ENCODE measurements at regions not wholly inside any gene's neighbourhood (a gene's known extent, or its start where the extent isn't known, plus 50 kb on each side); places are given as distances from the start of the nearest gene placed in this dataset.
"Not testable (repeated sequence)": the region's sequence is repeated elsewhere in the genome, so short reads cannot be mapped to it uniquely, and the experiment has no call there.

GRCh38 chr9:38342532-38342931 lies 50.0 kb upstream of the ALDH1B1 start:
- DNase-seq (ENCODE audit: low read depth) = no peak

GRCh38 chr9:38342096-38342495 lies 50.4 kb upstream of the ALDH1B1 start:
- no peak for DNase-seq (ENCODE audit: low read depth)

- no peak for DNase-seq (ENCODE audit: low read depth)
Observed at GRCh38 chr9:38339496-38339895, 53.0 kb upstream of the ALDH1B1 start.

GRCh38 chr9:38339087-38339486 lies 53.4 kb upstream of the ALDH1B1 start:
- no peak for DNase-seq (ENCODE audit: low read depth)

GRCh38 chr9:38338342-38339018 lies 54.0 kb upstream of the ALDH1B1 start:
- DNase-seq (ENCODE audit: low read depth) = no peak

- DNase-seq (ENCODE audit: low read depth) = no peak
Observed at GRCh38 chr9:38337706-38338264, 54.7 kb upstream of the ALDH1B1 start.

GRCh38 chr9:38337181-38337580 lies 55.3 kb upstream of the ALDH1B1 start:
- DNase-seq (ENCODE audit: low read depth) = no peak

GRCh38 chr9:38336341-38336740 lies 56.2 kb upstream of the ALDH1B1 start:
- DNase-seq (ENCODE audit: low read depth) = no peak

- no peak for DNase-seq (ENCODE audit: low read depth)
Observed at GRCh38 chr9:38335686-38336085, 56.8 kb upstream of the ALDH1B1 start.

GRCh38 chr9:38334234-38334633 lies 58.3 kb upstream of the ALDH1B1 start:
- DNase-seq (ENCODE audit: low read depth) = no peak

- DNase-seq (ENCODE audit: low read depth) = no peak
Observed at GRCh38 chr9:38333047-38333446, 59.5 kb upstream of the ALDH1B1 start.

- no peak for DNase-seq (ENCODE audit: low read depth)
Observed at GRCh38 chr9:38332625-38333024, 59.9 kb upstream of the ALDH1B1 start.

GRCh38 chr9:38331141-38331540 lies 61.4 kb upstream of the ALDH1B1 start:
- no peak for DNase-seq (ENCODE audit: low read depth)

GRCh38 chr9:38329968-38330367 lies 62.5 kb upstream of the ALDH1B1 start:
- no peak for DNase-seq (ENCODE audit: low read depth)

GRCh38 chr9:38328765-38329164 lies 63.7 kb upstream of the ALDH1B1 start:
- DNase-seq (ENCODE audit: low read depth) = no peak

GRCh38 chr9:38326122-38326521 lies 66.4 kb upstream of the ALDH1B1 start:
- DNase-seq (ENCODE audit: low read depth) = no peak

- not testable (repeated sequence) for DNase-seq (ENCODE audit: low read depth)
Observed at GRCh38 chr9:38324213-38324612, 68.3 kb upstream of the ALDH1B1 start.

GRCh38 chr9:38322937-38323336 lies 69.6 kb upstream of the ALDH1B1 start:
- DNase-seq (ENCODE audit: low read depth) = no peak

GRCh38 chr9:38319496-38320173 lies 72.9 kb upstream of the ALDH1B1 start:
- no peak for DNase-seq (ENCODE audit: low read depth)

GRCh38 chr9:38318759-38319495 lies 73.6 kb upstream of the ALDH1B1 start:
- DNase-seq (ENCODE audit: low read depth) = no peak

- no peak for DNase-seq (ENCODE audit: low read depth)
Observed at GRCh38 chr9:38316166-38316780, 76.2 kb upstream of the ALDH1B1 start.

GRCh38 chr9:38315085-38315595 lies 77.4 kb upstream of the ALDH1B1 start:
- no peak for DNase-seq (ENCODE audit: low read depth)

Data from activated gamma-delta T cell treated with anti-CD3 and anti-CD28 coated beads, Interleukin-2, amount 50 U/mL, for 16 hours (primary cell).